ENCODE measurements at regions not wholly inside any gene's neighbourhood (a gene's known extent, or its start where the extent isn't known, plus 50 kb on each side); places are given as distances from the start of the nearest gene placed in this dataset.

GRCh38 chr11:92492372-92492771 lies 267.8 kb downstream of the FAT3 start:
- Mint-ChIP-seq H3K27ac (no peak overlapping the region), H3K4me1 (peaks cover 9 to 15% of the 10 kb centered on the region in 2 experiments), H3K9me3 (no peaks in the 10 kb centered on the region), H3K27me3 (ENCODE audit: low read depth) (no peaks in the 10 kb centered on the region), H3K4me3 (no peak overlapping the region), H3K36me3 (ENCODE audit: insufficient read depth in 1 of 3, low read depth in 3 of 3) (no peaks in the 10 kb centered on the region; a peak in 2 of 7 replicates)
- H2BK20ac ChIP-seq (ENCODE audit: low read depth, low read length, poor library complexity, severe bottlenecking): no peak overlapping the region
- H4K8ac ChIP-seq (replicated peaks; ENCODE audit: insufficient read length, low read depth, low read length): no peak overlapping the region
- H2AK5ac ChIP-seq (ENCODE audit: insufficient read length, low read length): no peak overlapping the region
- H2AFZ ChIP-seq (ENCODE audit: low read length): no peak overlapping the region
- no peak overlapping the region for H3K27ac ChIP-seq (ENCODE audit: insufficient read length, low read depth, low read length)
- H4K20me1 ChIP-seq (ENCODE audit: control insufficient read depth, insufficient read depth, insufficient read length): no peaks in the 10 kb centered on the region
- no peak overlapping the region for H2BK5ac ChIP-seq (ENCODE audit: insufficient read length, low read length)
- no peak overlapping the region for H3K23ac ChIP-seq (ENCODE audit: insufficient read length, low read depth, low read length)
- H3K4me2 ChIP-seq (ENCODE audit: insufficient read depth, insufficient read length, low read length): no peak overlapping the region
- H3K4ac ChIP-seq (ENCODE audit: low read depth, low read length): no peak overlapping the region
- H2BK12ac ChIP-seq (ENCODE audit: insufficient read length, low read depth, low read length): no peak overlapping the region
- H4K5ac ChIP-seq (ENCODE audit: insufficient read length, low read depth, low read length): no peak overlapping the region
- no peaks in the 10 kb centered on the region; the same call in 1 of the 2 replicates for H3K4me1 ChIP-seq (ENCODE audit: insufficient read depth, low read length)
- H3T11ph ChIP-seq (ENCODE audit: low read length): no peak overlapping the region
- H3K79me1 ChIP-seq (ENCODE audit: insufficient read depth, low read depth, low read length, poor library complexity, severe bottlenecking): no peaks in the 10 kb centered on the region
- no CpG with 5 or more reads among the region's 1 CpG for WGBS (ENCODE audit: extremely low coverage, insufficient read length, low lambda C conversion rate)
- no peaks in the 10 kb centered on the region; the same call in none of the 2 replicates for H3K79me2 ChIP-seq (ENCODE audit: insufficient read depth, low read length)
- H3K14ac ChIP-seq (ENCODE audit: insufficient read depth, low read length): no peak overlapping the region
- H4K91ac ChIP-seq (ENCODE audit: insufficient read length, low read depth, low read length): no peak overlapping the region
- H3K27me3 ChIP-seq (ENCODE audit: insufficient read depth, low read length): no peaks in the 10 kb centered on the region
- H2BK15ac ChIP-seq (ENCODE audit: low read depth, low read length): no peak overlapping the region
- H3K9ac ChIP-seq (ENCODE audit: extremely low read depth, insufficient read length, low read length): no peak overlapping the region
- no peaks in the 10 kb centered on the region for H3K9me3 ChIP-seq (ENCODE audit: control insufficient read depth, low read depth, low read length)
- H3K56ac ChIP-seq (ENCODE audit: insufficient read length, low read depth, low read length): no peak overlapping the region
- TF ChIP-seq CTCF (conservative IDR thresholded peaks at IDR 0.05): no peak
- no peak overlapping the region for H2BK120ac ChIP-seq (ENCODE audit: low read depth, low read length, poor library complexity, severe bottlenecking)
- no peaks in the 10 kb centered on the region for H3K23me2 ChIP-seq (ENCODE audit: insufficient read length, low read depth, low read length, poor library complexity, severe bottlenecking)
- H3K18ac ChIP-seq (ENCODE audit: insufficient read length, low read depth, low read length): no peak overlapping the region
- DNase-seq: no peak
